ENCODE measurements at regions not wholly inside any gene's neighbourhood (a gene's known extent, or its start where the extent isn't known, plus 50 kb on each side); places are given as distances from the start of the nearest gene placed in this dataset.

DNA sequence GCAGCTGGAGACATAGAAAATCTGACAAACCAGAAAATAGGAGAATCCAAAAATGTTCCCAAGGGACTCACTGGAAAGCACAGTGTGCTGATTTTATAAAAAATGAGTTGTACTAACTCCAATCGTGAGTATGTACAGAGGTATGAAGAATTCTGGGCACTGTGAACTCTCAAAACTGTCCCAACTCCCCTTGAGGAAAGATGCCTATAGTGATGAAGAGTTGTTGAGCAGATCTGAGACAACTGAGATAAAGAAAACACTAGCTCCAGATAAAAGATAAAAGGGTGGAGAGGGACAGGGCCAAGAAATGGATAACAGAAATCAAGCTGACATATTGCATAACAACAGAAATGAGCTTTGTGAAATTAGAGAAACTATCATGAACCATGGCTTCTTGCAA is 481.4 kb downstream of the MAFB start:
- H3K9me3 ChIP-seq (ENCODE audit: control insufficient read depth, insufficient read depth, low read length) = no peaks in the 10 kb centered on the region
- no peak overlapping the region for H3K27ac ChIP-seq (ENCODE audit: low read depth, low read length)
- no peak for DNase-seq (ENCODE audit: low read depth, low spot score)
- POLR2A ChIA-PET = no interaction called here
- H3K4me3 ChIP-seq (ENCODE audit: low read depth, low read length) = no peak overlapping the region
- TF ChIP-seq, protein P1, sequence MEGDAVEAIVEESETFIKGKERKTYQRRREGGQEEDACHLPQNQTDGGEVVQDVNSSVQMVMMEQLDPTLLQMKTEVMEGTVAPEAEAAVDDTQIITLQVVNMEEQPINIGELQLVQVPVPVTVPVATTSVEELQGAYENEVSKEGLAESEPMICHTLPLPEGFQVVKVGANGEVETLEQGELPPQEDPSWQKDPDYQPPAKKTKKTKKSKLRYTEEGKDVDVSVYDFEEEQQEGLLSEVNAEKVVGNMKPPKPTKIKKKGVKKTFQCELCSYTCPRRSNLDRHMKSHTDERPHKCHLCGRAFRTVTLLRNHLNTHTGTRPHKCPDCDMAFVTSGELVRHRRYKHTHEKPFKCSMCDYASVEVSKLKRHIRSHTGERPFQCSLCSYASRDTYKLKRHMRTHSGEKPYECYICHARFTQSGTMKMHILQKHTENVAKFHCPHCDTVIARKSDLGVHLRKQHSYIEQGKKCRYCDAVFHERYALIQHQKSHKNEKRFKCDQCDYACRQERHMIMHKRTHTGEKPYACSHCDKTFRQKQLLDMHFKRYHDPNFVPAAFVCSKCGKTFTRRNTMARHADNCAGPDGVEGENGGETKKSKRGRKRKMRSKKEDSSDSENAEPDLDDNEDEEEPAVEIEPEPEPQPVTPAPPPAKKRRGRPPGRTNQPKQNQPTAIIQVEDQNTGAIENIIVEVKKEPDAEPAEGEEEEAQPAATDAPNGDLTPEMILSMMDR (IDR thresholded peaks at IDR 0.05; ENCODE audit: low read depth, low read length) = no peak
- CTCF ChIA-PET = interaction anchor here (0.6 kb wide), 1 partner anchor 757 kb away, joined by 5 read pairs; no protein-coding TSS in a partner anchor
- no peaks in the 10 kb centered on the region for H3K27me3 ChIP-seq (ENCODE audit: control insufficient read depth, insufficient read depth, low read length)

DNA sequence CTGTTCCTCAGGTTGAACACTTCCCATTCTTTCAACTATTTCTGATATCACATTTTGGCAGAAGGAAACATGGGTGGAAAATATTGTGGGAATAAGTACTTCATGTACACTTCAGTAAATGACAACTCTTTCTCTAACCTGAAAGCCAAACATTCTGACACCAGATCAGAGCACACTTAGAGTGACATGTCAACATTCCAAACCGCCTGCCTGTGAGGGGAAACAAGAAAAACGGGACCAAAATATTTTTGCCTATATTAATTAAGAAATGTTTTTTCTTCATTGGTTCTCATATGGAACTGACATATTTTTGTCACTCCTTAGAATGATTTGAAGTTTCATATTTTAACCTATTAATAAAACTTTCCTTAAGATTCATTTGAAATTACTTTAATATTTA is 483.1 kb downstream of the MAFB start:
- ChIA-PET POLR2A (no interaction called here), CTCF (no interaction called here)
- H3K27ac ChIP-seq (ENCODE audit: low read depth, low read length) = no peak overlapping the region
- DNase-seq (ENCODE audit: low read depth, low spot score) = no peak
- no peak overlapping the region for H3K4me3 ChIP-seq (ENCODE audit: low read depth, low read length)
- H3K9me3 ChIP-seq (ENCODE audit: control insufficient read depth, insufficient read depth, low read length) = no peaks in the 10 kb centered on the region
- TF ChIP-seq, protein P1 (IDR thresholded peaks at IDR 0.05; ENCODE audit: low read depth, low read length) = no peak
- no peaks in the 10 kb centered on the region for H3K27me3 ChIP-seq (ENCODE audit: control insufficient read depth, insufficient read depth, low read length)

DNA sequence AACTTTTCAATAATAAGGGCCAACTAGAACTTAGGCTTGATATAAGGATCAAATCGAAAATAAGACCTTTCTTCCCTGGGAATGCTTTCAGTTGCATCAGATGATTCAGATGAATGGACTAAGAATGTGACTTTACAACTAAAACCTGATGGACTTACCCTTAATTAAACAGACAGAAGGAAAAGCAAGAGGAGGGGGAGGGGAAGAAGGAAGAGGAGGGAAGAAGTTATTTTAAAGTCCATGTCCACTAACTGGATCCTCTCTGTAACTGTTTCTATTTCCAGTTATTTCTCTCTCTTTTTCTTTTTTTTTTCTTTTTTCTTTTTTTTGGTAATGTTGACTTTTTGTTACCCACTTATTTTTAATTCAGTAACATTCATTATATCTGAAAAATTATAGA is 486.0 kb downstream of the MAFB start:
- CTCF ChIA-PET = no interaction called here
- POLR2A ChIA-PET = no interaction called here
- Histone ChIP-seq H3K9me3 (ENCODE audit: control insufficient read depth, insufficient read depth, low read length) (no peaks in the 10 kb centered on the region), H3K27me3 (ENCODE audit: control insufficient read depth, insufficient read depth, low read length) (no peaks in the 10 kb centered on the region), H3K4me3 (ENCODE audit: low read depth, low read length) (no peak overlapping the region), H3K27ac (ENCODE audit: low read depth, low read length) (no peak overlapping the region)
- DNase-seq (ENCODE audit: low read depth, low spot score) = no peak
- TF ChIP-seq, protein P1 (IDR thresholded peaks at IDR 0.05; ENCODE audit: low read depth, low read length) = no peak

DNA sequence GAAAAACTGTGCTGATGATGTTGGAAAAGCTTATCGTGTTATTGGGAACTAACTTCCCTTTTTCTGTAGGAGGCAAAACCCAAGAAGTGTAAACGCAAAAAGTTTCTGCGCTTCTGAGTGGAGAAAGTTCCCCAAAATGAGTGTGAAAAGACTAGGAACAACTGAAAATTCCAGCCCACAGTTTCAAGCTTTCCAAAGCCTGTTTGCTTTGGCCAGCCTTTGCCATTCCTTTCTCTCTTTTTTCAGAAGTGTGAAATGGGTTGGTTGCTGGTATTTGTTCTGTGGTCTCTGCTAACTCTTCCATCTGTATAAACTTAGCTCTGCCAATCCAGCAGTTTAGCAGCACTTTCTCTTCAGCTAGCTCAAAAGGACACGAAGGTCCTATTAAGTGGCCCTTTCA is 491.3 kb downstream of the MAFB start:
- ChIA-PET CTCF (no interaction called here), POLR2A (no interaction called here)
- Histone ChIP-seq H3K9me3 (ENCODE audit: control insufficient read depth, insufficient read depth, low read length) (no peaks in the 10 kb centered on the region), H3K27ac (ENCODE audit: low read depth, low read length) (no peak overlapping the region), H3K4me3 (ENCODE audit: low read depth, low read length) (no peak overlapping the region), H3K27me3 (ENCODE audit: control insufficient read depth, insufficient read depth, low read length) (no peaks in the 10 kb centered on the region)
- DNase-seq (ENCODE audit: low read depth, low spot score) = no peak
- TF ChIP-seq, protein P1 (IDR thresholded peaks at IDR 0.05; ENCODE audit: low read depth, low read length) = no peak

DNA sequence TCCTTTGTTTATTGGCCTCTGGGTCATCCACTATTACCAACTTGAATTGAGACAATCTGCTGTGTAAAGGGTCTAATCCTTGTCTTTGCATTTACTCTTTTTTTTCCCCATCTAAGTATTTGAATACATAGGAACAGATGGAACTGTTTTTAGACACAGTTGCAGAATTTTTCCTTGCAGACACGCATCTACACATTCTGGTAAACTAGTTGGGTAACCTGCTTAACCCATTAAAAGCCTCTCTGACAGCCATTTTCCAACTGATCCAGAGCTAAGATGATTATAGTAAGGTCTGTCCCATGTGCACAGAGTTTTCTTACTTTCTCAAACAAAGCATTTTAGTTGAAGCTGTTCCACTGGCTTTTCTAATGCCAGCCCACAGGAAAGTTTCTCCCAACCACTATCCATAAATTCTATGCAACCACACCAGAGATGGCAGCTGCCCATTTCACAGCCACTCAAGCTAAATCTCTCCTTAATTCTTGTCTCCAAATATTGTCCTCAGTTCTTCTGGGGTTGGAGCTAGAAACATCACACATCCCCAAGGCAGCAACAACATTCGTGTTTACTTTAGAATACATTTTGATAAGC is 492.1 kb downstream of the MAFB start:
- TF ChIP-seq, protein P1 (IDR thresholded peaks at IDR 0.05; ENCODE audit: low read depth, low read length) = no peak
- H3K27ac ChIP-seq (ENCODE audit: low read depth, low read length) = no peak overlapping the region
- H3K9me3 ChIP-seq (ENCODE audit: control insufficient read depth, insufficient read depth, low read length) = no peaks in the 10 kb centered on the region
- no peak overlapping the region for H3K4me3 ChIP-seq (ENCODE audit: low read depth, low read length)
- H3K27me3 ChIP-seq (ENCODE audit: control insufficient read depth, insufficient read depth, low read length) = no peaks in the 10 kb centered on the region
- CTCF ChIA-PET = no interaction called here
- POLR2A ChIA-PET = no interaction called here
- DNase-seq (ENCODE audit: low read depth, low spot score) = no peak

Measured in AG04450 (cell line).